Aorta (tissue), 5 donors: ENCODE measurements at regions not wholly inside any gene's neighbourhood (a gene's known extent, or its start where the extent isn't known, plus 50 kb on each side); places are given as distances from the start of the nearest gene placed in this dataset.

Experiments used
- ATAC-seq: fragments of 200-7000 bp; cut with Tn5 transposase; one replicate; pipeline ENCODE4 v1.9.1; 2022; ENCODE audit warnings: moderate library complexity; ENCODE audit not compliant: low FRiP score
- DNase-seq, 2 donors: peaks; one replicate each; pipeline ENCODE4 v3.0.0-alpha.2; 2020
- H3K27ac ChIP-seq, 2 donors: one replicate each; pipeline ENCODE4 v1.5.1; 2013; ENCODE audit warnings: low read length in 2 of 2, mild to moderate bottlenecking in 2 of 2, moderate library complexity in 2 of 2, control low read depth in 1 of 2, inconsistent platforms in 1 of 2, low read depth in 1 of 2
- H3K27me3 ChIP-seq, 2 donors: one replicate each; pipeline ENCODE4 v1.6.1; 2013; ENCODE audit warnings: control low read depth in 1 of 2, low read length in 1 of 2, mild to moderate bottlenecking in 1 of 2, moderate library complexity in 1 of 2; ENCODE audit not compliant: insufficient read depth in 2 of 2, control insufficient read depth in 1 of 2
- H3K36me3 ChIP-seq, 2 donors: one replicate each; pipeline ENCODE4 v1.6.1; 2013; ENCODE audit warnings: control low read depth in 1 of 2, low read length in 1 of 2, mild to moderate bottlenecking in 1 of 2; ENCODE audit not compliant: insufficient read depth in 2 of 2, control insufficient read depth in 1 of 2
- H3K4me1 ChIP-seq, 2 donors: one replicate each; pipeline ENCODE4 v1.6.1; 2013; ENCODE audit warnings: low read length in 2 of 2, control low read depth in 1 of 2, mild to moderate bottlenecking in 1 of 2, moderate library complexity in 1 of 2; ENCODE audit not compliant: insufficient read depth in 2 of 2, control insufficient read depth in 1 of 2
- H3K4me3 ChIP-seq, 2 donors: one replicate each; pipeline ENCODE4 v1.5.1; 2013; ENCODE audit warnings: low read length in 2 of 2, control low read depth in 1 of 2, mild to moderate bottlenecking in 1 of 2
- H3K9me3 ChIP-seq: one replicate; pipeline ENCODE4 v1.6.1; 2013; ENCODE audit warnings: mild to moderate bottlenecking, low read length; ENCODE audit not compliant: control insufficient read depth
- WGBS, 2 donors: extraction: QIAGEN DNeasy Blood & Tissue Kit; methylation state at CpG; one replicate each; pipeline ENCODE4 v1.1.7; 2013; 5-methylcytosine and 5-hydroxymethylcytosine counted together
- intact Hi-C, 2 donors: fragments of 100-400 bp; cut with DNase I; formaldehyde crosslinking; loops; one replicate each; pipeline versions ENCODE4 v1.14.2 to v1.15.0; 2022
- donor health status: healthy with polysubstance abuse.
- donor health status: Bipolar disorder and iron deficiency.
- donor health status: DM: no; HTN: no; CAD: no.
- donor health status: DM: no; HTN: no; CAD: no.
- donor health status: DM: yes; HTN: yes; CAD: no.

DNA sequence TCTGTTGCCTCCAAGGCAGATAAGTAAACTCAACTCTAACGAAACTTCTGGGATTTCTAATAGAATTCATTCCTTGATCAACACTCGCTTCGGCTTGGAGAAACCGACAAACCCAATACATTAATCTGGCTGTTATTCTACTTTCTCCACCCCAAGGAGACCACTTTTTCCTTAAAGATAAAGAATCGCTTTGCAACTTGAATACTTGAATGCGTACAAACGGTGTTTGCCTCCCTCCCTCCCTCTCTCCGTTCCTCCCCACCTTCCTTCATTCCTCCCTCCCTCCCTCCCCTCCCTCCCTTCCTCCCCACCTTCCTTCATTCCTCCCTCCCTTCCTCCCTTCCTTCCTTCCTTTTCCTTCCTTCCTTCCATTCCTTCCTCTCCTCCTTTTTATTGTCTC is 432.6 kb downstream of the HAPSTR1 start:
- DNase-seq (no peak), ATAC-seq (no peak)
- 75 to 77% methylated on average over 7 to 8 of the region's 8 CpGs for WGBS, 2 donors
- Histone ChIP-seq H3K27ac (no peak overlapping the region), H3K36me3 (no peaks in the 10 kb centered on the region), H3K4me3 (no peak overlapping the region), H3K27me3 (no peaks in the 10 kb centered on the region), H3K9me3 (no peaks in the 10 kb centered on the region), H3K4me1 (peaks cover 0 to 1% of the 10 kb centered on the region in 2 donors)
- intact Hi-C loops = no loop called here

DNA sequence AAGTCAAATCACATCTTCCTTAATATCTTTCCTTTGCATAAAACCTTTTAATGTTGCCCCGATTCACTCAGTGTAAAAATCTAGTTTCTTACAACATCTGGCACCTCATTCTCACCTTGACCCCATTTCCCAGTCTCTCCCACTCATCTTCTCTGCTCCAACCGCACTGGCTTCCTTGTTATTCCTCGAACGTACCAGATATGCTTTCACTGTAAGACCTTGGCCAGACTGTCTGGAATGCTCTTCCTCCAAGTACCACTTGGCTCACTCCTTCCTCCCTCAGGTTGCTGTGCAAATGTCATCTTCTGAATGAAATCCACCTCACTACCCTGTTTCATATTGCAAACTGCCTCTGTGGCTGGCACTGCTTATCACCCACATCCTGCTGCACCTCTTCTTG is 433.6 kb downstream of the HAPSTR1 start:
- peaks cover 0 to 1% of the 10 kb centered on the region in 2 donors for H3K4me1 ChIP-seq
- no peaks in the 10 kb centered on the region for H3K36me3 ChIP-seq
- ATAC-seq (no peak), DNase-seq (no peak)
- H3K27ac ChIP-seq = no peak overlapping the region
- no peaks in the 10 kb centered on the region for H3K27me3 ChIP-seq
- H3K4me3 ChIP-seq = no peak overlapping the region
- no peaks in the 10 kb centered on the region for H3K9me3 ChIP-seq
- WGBS, 2 donors = 71 to 72% methylated on average over 4 of the region's 4 CpGs
- intact Hi-C loops = no loop called here

DNA sequence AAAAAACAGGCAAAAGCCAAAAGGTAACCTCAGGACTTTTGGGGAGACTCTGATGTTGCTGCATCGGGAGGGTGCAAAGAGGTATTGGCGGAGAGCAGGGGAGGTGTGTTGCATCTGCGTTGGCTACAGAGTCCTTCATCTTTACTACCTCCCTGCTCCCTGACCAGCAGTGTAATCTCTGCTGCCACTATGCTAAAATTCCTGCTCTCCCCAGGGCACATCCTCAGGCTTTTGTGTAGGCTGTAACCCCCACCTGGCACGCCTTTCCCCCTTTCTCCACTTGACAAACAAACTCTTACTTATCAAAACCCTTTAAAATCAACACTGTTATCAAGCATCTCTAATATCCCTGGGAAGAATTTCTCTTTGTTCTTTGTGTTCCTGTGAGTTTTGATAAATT is 435.3 kb downstream of the HAPSTR1 start:
- DNase-seq = no peak
- H3K36me3 ChIP-seq = no peaks in the 10 kb centered on the region
- no peak overlapping the region for H3K27ac ChIP-seq
- no peaks in the 10 kb centered on the region for H3K9me3 ChIP-seq
- ATAC-seq = no peak
- no peak overlapping the region for H3K4me3 ChIP-seq
- H3K4me1 ChIP-seq = peaks cover 0 to 1% of the 10 kb centered on the region in 2 donors
- H3K27me3 ChIP-seq = no peaks in the 10 kb centered on the region
- WGBS, 2 donors = 45 to 58% methylated on average over 4 of the region's 4 CpGs
- intact Hi-C loops = no loop called here

DNA sequence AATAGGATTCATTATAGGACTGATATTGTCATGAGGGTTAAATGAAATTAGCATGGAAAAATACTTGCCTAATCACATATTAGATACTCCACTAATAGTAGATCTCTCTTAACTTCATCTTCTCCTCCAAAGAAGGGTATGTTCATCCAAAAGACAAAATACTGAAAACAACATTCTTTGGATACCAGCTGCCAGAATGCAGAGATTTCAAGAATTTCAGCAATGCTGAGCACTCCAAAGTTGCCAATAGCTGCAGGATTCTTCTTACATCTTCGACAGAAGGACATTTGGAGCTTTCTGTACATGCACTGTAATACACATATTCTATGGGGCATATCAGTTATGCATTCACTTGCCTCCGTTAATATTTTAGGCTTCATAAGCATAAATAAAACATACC is 436.5 kb downstream of the HAPSTR1 start:
- Histone ChIP-seq H3K36me3 (no peaks in the 10 kb centered on the region), H3K4me1 (peaks cover 0 to 1% of the 10 kb centered on the region in 2 donors), H3K27ac (no peak overlapping the region), H3K4me3 (no peak overlapping the region), H3K27me3 (peaks cover 0 to 2% of the 10 kb centered on the region in 2 donors), H3K9me3 (peaks cover 6% of the 10 kb centered on the region)
- ATAC-seq = no peak
- no peak for DNase-seq
- 13 to 15% methylated on average over 2 of the region's 2 CpGs for WGBS, 2 donors
- intact Hi-C loops = no loop called here

DNA sequence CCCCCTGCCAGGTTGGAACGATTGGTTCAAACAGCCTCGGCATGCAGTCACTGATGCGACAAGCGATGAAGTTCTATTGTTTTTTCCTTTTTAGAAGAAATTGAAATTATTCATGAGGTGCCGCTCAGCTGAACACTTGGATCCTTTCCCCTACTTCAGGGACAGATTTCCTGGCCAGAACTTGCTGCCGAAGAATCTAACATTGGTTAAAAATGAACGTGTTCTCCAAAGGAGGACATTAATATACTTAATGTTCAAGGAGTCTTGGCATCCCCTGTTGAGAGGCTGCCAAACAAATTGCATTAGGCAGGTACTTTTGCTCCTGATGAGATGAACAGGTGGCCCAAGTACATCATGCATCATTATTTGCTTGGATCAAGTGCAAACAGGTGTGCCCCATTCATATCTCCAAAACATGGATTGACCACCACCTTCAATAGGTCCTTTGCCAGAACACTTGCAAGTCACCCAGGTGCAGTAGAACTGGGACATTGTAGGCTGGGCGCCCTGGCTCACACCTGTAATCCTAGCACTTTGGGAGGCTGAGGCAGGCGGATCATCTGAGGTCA is 437.2 kb downstream of the HAPSTR1 start:
- DNase-seq (no peak), ATAC-seq (no peak)
- intact Hi-C loops = no loop called here
- Histone ChIP-seq H3K4me3 (no peak overlapping the region), H3K27me3 (peaks cover 0 to 2% of the 10 kb centered on the region in 2 donors), H3K36me3 (no peaks in the 10 kb centered on the region), H3K27ac (no peak overlapping the region), H3K4me1 (peaks cover 0 to 1% of the 10 kb centered on the region in 2 donors), H3K9me3 (peaks cover 6% of the 10 kb centered on the region)
- WGBS, 2 donors = 44 to 52% methylated on average over 9 of the region's 9 CpGs

DNA sequence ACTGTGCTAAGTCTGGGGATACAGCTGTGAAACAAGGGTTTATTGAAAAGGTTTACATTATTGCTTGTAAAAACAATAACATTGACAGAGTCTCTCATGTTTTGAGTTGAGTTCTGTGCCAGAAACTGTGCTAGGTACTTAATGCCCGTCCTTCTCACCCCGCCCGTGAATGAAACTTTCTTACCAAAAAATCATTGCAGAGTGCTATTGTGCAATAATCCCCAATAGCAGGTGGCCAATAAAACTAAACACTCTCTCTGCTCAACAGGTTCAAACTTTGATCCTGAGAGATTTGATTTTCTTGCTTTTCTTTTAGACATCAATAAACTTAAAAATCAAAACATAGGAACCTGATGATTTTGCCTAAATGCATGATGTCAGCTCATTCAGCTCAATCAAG is 441.6 kb downstream of the HAPSTR1 start:
- H3K27me3 ChIP-seq = peaks cover 0 to 2% of the 10 kb centered on the region in 2 donors
- H3K9me3 ChIP-seq = peaks cover 6% of the 10 kb centered on the region
- DNase-seq (no peak), ATAC-seq (no peak)
- intact Hi-C loops = no loop called here
- no peak overlapping the region for H3K27ac ChIP-seq
- H3K4me3 ChIP-seq = no peak overlapping the region
- WGBS, 2 donors = 85% methylated on average over 3 of the region's 3 CpGs
- H3K4me1 ChIP-seq = peaks cover 0 to under 1% of the 10 kb centered on the region in 2 donors
- no peaks in the 10 kb centered on the region for H3K36me3 ChIP-seq

DNA sequence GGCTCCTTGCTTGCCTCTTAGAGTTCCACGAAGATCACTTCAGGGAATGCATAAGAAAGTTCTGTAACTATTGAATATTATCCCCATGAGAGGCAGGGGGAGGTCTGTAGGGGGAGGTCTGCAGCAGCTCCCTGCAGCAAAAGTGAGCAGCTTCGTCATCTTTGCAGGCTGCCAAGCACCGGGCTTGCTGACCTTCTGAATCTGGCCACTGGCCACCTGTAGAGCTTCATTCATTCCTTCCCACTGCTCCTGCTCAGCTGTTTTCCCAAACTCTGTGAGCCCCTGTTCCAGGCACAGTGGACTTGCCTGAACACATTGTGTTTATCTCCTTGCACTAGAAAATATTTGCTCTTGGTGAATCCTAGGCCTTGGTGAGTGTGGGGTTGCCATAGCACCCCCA is 443.3 kb downstream of the HAPSTR1 start:
- ATAC-seq = no peak
- intact Hi-C loops = no loop called here
- Histone ChIP-seq H3K4me3 (no peak overlapping the region), H3K4me1 (no peaks in the 10 kb centered on the region), H3K36me3 (no peaks in the 10 kb centered on the region), H3K27ac (no peak overlapping the region), H3K27me3 (peaks cover 0 to 2% of the 10 kb centered on the region in 2 donors), H3K9me3 (peaks cover 7% of the 10 kb centered on the region)
- no peak for DNase-seq
- 16 to 20% methylated on average over 3 of the region's 3 CpGs for WGBS, 2 donors

DNA sequence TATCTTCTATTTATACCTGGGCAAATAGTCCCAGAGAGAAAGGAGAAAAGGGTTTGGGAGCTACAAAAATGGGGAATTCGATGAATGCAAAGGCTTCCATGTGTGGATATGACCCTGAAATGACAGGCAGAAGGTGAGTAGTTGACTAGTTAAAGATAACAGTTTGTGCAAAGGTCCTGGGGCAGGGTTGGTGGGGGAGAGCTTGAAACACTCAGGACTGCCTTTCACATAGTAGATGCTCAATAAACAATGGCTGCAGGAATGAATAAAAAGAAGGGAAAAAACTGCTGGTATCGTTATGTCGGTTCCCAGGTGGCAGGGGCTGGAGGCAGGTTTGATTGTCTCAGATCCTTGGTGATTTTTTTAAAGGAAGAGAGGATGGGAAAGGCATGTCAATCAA is 445.5 kb downstream of the HAPSTR1 start:
- no peaks in the 10 kb centered on the region for H3K4me1 ChIP-seq
- 88 to 90% methylated on average over 3 of the region's 3 CpGs for WGBS, 2 donors
- intact Hi-C loops = no loop called here

DNA sequence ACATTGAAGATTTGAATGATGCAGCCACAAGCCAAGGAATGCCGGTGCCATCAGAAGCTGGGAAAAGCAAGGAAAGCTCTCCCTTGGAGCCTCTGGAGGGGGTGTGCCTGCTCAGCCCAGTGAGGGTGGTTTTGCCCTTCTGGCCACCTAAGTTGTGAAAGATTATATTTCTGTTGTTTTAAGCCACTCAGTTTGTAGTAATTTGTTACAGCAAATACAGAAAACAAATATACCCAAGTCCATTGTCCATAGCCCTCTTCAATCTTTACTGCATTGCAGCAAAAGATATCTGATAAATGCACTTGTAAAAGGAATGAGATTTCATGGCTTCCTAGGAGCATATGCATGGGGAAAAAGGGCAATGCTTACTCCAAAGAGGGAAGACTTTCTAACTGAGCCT is 447.9 kb downstream of the HAPSTR1 start:
- Histone ChIP-seq H3K27me3 (no peaks in the 10 kb centered on the region), H3K4me3 (no peak overlapping the region), H3K36me3 (no peaks in the 10 kb centered on the region), H3K4me1 (no peaks in the 10 kb centered on the region), H3K27ac (no peak overlapping the region), H3K9me3 (peaks cover 2% of the 10 kb centered on the region)
- intact Hi-C loops = no loop called here
- WGBS, 2 donors = 92 to 95% methylated on average over 1 of the region's 1 CpG
- ATAC-seq = no peak
- no peak for DNase-seq

More for the DNA sequence above, 445.5 kb downstream of the HAPSTR1 start:
- ATAC-seq (no peak), DNase-seq (no peak)
- H3K36me3 ChIP-seq = no peaks in the 10 kb centered on the region
- no peak overlapping the region for H3K4me3 ChIP-seq
- no peak overlapping the region for H3K27ac ChIP-seq
- H3K27me3 ChIP-seq = peaks cover 0 to 2% of the 10 kb centered on the region in 2 donors
- peaks cover 7% of the 10 kb centered on the region for H3K9me3 ChIP-seq
